NCI-H1417 (cell line): ENCODE measurements at regions not wholly inside any gene's neighbourhood (a gene's known extent, or its start where the extent isn't known, plus 50 kb on each side); places are given as distances from the start of the nearest gene placed in this dataset.

Experiments
- DNase-seq, 3 experiments: peaks; one replicate each; lab custom pipeline; 2025; lab: John Stamatoyannopoulos, UW

GRCh38 chr6:14600306-14600705, 482.7 kb downstream of the CD83 start:
- peak in 1 of 3 experiments; percentile 0 for DNase-seq

- DNase-seq: peak; percentile 41 to 94 (median 79)
Measured at GRCh38 chr6:14601490-14601889, 483.9 kb downstream of the CD83 start.

- DNase-seq: no peak
Measured at GRCh38 chr6:14606353-14606752, 488.8 kb downstream of the CD83 start.

- no peak for DNase-seq
Measured at GRCh38 chr6:14610141-14610540, 492.6 kb downstream of the CD83 start.

GRCh38 chr6:14612016-14612980, 494.7 kb downstream of the CD83 start:
- no peak for DNase-seq

- no peak for DNase-seq
Measured at GRCh38 chr6:14614631-14615030, 497.1 kb downstream of the CD83 start.

- DNase-seq: no peak
Measured at GRCh38 chr6:14616656-14617055, 499.1 kb downstream of the CD83 start.

- DNase-seq: no peak
Measured at GRCh38 chr6:14618759-14619418, 501.3 kb downstream of the CD83 start.

- DNase-seq: no peak
Measured at GRCh38 chr6:14619419-14619781, 501.8 kb downstream of the CD83 start.

GRCh38 chr6:14620522-14620921, 502.9 kb downstream of the CD83 start:
- no peak for DNase-seq

- DNase-seq: no peak
Measured at GRCh38 chr6:14621518-14621917, 503.9 kb downstream of the CD83 start.

- DNase-seq: no peak
Measured at GRCh38 chr6:14622085-14622484, 504.5 kb downstream of the CD83 start.

- DNase-seq: no peak
Measured at GRCh38 chr6:14622909-14623505, 505.4 kb downstream of the CD83 start.

GRCh38 chr6:14625173-14625895, 507.8 kb downstream of the CD83 start:
- DNase-seq: no peak

- no peak for DNase-seq
Measured at GRCh38 chr6:14626556-14626955, 509.0 kb downstream of the CD83 start.

GRCh38 chr6:14630016-14630415, 512.4 kb downstream of the CD83 start:
- DNase-seq: no peak

GRCh38 chr6:14633479-14633878, 515.9 kb downstream of the CD83 start:
- no peak for DNase-seq

GRCh38 chr6:14634072-14634471, 516.5 kb downstream of the CD83 start:
- no peak for DNase-seq

GRCh38 chr6:14635195-14635594, 517.6 kb downstream of the CD83 start:
- no peak for DNase-seq

- no peak for DNase-seq
Measured at GRCh38 chr6:14635934-14636591, 518.5 kb downstream of the CD83 start.

GRCh38 chr6:14638435-14638905, 520.9 kb downstream of the CD83 start:
- DNase-seq: no peak
